Sigmoid colon (tissue), 6 donors: ENCODE measurements at regions not wholly inside any gene's neighbourhood (a gene's known extent, or its start where the extent isn't known, plus 50 kb on each side); places are given as distances from the start of the nearest gene placed in this dataset.

ENCODE experiments used
- DNase-seq: peaks from one replicate; pipeline ENCODE4 v3.0.0-alpha.2; 2019
- H3K27ac ChIP-seq, 4 donors: fragments of 200-600 bp; sonication (generic); one replicate each; pipeline ENCODE4 v1.5.1; 2016 to 2019; ENCODE audit warnings: mild to moderate bottlenecking in 1 of 4
- H3K27me3 ChIP-seq, 3 donors: fragments of 200-600 bp; sonication (generic); one replicate each; pipeline ENCODE4 v1.5.1; 2019; ENCODE audit warnings: mild to moderate bottlenecking in 1 of 3
- H3K36me3 ChIP-seq, 4 donors: fragments of 200-600 bp; sonication (generic); one replicate each; pipeline ENCODE4 v1.5.1; 2016 to 2019
- H3K4me1 ChIP-seq, 4 donors: fragments of 200-600 bp; sonication (generic); one replicate each; pipeline ENCODE4 v1.5.1; 2017 to 2019
- H3K4me3 ChIP-seq, 4 donors: fragments of 200-600 bp; sonication (generic); one replicate each; pipeline ENCODE4 v1.5.1; 2017 to 2019; ENCODE audit warnings: mild to moderate bottlenecking in 2 of 4, moderate library complexity in 1 of 4
- H3K9me3 ChIP-seq, 4 donors: fragments of 200-600 bp in 3 of 4; sonication (generic) in 3 of 4; one replicate each; pipeline versions ENCODE4 v1.5.1 to v1.6.1; 2013 to 2019
- CTCF ChIP-seq, 4 experiments: fragments of 450-650 bp in 3 of 4; fragments of 200-600 bp in 1 of 4; IDR thresholded peaks; one replicate each; pipeline ENCODE4 v1.5.1; 2016 to 2019; ENCODE audit warnings: antibody characterized with exemption in 4 of 4, mild to moderate bottlenecking in 3 of 4, moderate library complexity in 2 of 4
- EP300 ChIP-seq, 4 donors: sonication (generic); formaldehyde crosslinking; IDR thresholded peaks; one replicate each; pipeline ENCODE4 v1.6.1; 2017; ENCODE audit warnings: antibody characterized with exemption in 4 of 4
- POLR2A ChIP-seq, 2 donors: fragments of 450-650 bp; IDR thresholded peaks; one replicate each; pipeline ENCODE4 v1.6.1; 2016; ENCODE audit warnings: antibody characterized with exemption in 2 of 2, mild to moderate bottlenecking in 2 of 2, moderate library complexity in 2 of 2
- POLR2AphosphoS5 ChIP-seq, 4 donors: sonication (generic); formaldehyde crosslinking; IDR thresholded peaks; one replicate each; pipeline ENCODE4 v1.6.1; 2017; ENCODE audit warnings: antibody characterized with exemption in 4 of 4
- WGBS, 2 donors: extraction: QIAGEN DNeasy Blood & Tissue Kit; methylation state at CpG; one replicate each; pipeline ENCODE4 v1.1.7; 2013; 5-methylcytosine and 5-hydroxymethylcytosine counted together
- intact Hi-C: fragments of 100-400 bp; cut with DNase I; formaldehyde crosslinking; loops from one replicate; pipeline ENCODE4 v1.15.1; 2023
- donor health status: healthy with polysubstance abuse.
- donor health status: healthy.

GRCh38 chr5:66312266-66312665 lies 168.2 kb downstream of the SREK1 start:
- Histone ChIP-seq H3K27ac (no peak overlapping the region), H3K4me3 (no peak overlapping the region), H3K4me1 (no peaks in the 10 kb centered on the region), H3K9me3 (peaks cover 0 to 5% (median 0%) of the 10 kb centered on the region in 4 donors), H3K36me3 (no peaks in the 10 kb centered on the region), H3K27me3 (no peaks in the 10 kb centered on the region)
- 62 to 87% methylated on average over 2 of the region's 2 CpGs for WGBS, 2 donors
- TF ChIP-seq POLR2AphosphoS5 (IDR thresholded peaks at IDR 0.05) (no peak), POLR2A (IDR thresholded peaks at IDR 0.05) (no peak), CTCF (IDR thresholded peaks at IDR 0.05) (no peak), EP300 (IDR thresholded peaks at IDR 0.05) (no peak)
- intact Hi-C loops: no loop called here
- no peak for DNase-seq

GRCh38 chr5:66315784-66316183 lies 171.7 kb downstream of the SREK1 start:
- intact Hi-C loops: no loop called here
- DNase-seq: no peak
- H3K27ac ChIP-seq: no peak overlapping the region
- H3K27me3 ChIP-seq: no peaks in the 10 kb centered on the region
- H3K4me3 ChIP-seq: no peak overlapping the region
- no peaks in the 10 kb centered on the region for H3K36me3 ChIP-seq
- TF ChIP-seq EP300 (IDR thresholded peaks at IDR 0.05) (no peak), CTCF (IDR thresholded peaks at IDR 0.05) (no peak)
- no peaks in the 10 kb centered on the region for H3K4me1 ChIP-seq
- peaks cover 0 to 5% (median 0%) of the 10 kb centered on the region in 4 donors for H3K9me3 ChIP-seq

GRCh38 chr5:66322786-66323528 lies 178.9 kb downstream of the SREK1 start:
- Histone ChIP-seq H3K4me1 (no peaks in the 10 kb centered on the region), H3K27me3 (no peaks in the 10 kb centered on the region), H3K27ac (no peak overlapping the region), H3K36me3 (no peaks in the 10 kb centered on the region), H3K9me3 (no peaks in the 10 kb centered on the region), H3K4me3 (no peak overlapping the region)
- WGBS, 2 donors: 89 to 91% methylated on average over 12 of the region's 12 CpGs
- TF ChIP-seq CTCF (IDR thresholded peaks at IDR 0.05): no peak
- TF ChIP-seq POLR2AphosphoS5 (IDR thresholded peaks at IDR 0.05): no peak
- no peak for TF ChIP-seq EP300 (IDR thresholded peaks at IDR 0.05)
- no peak for TF ChIP-seq POLR2A (IDR thresholded peaks at IDR 0.05)
- no peak for DNase-seq
- intact Hi-C loops: loop anchor here (5.0 kb wide), 1 partner anchor 604 kb away; no protein-coding TSS in a partner anchor

GRCh38 chr5:66323529-66323895 lies 179.4 kb downstream of the SREK1 start:
- H3K36me3 ChIP-seq: no peaks in the 10 kb centered on the region
- intact Hi-C loops: loop anchor here (5.0 kb wide), 1 partner anchor 604 kb away; no protein-coding TSS in a partner anchor
- 86% methylated on average over 13 of the region's 13 CpGs for WGBS, 2 donors
- no peaks in the 10 kb centered on the region for H3K4me1 ChIP-seq
- H3K27ac ChIP-seq: no peak overlapping the region
- TF ChIP-seq POLR2A (IDR thresholded peaks at IDR 0.05) (no peak), CTCF (IDR thresholded peaks at IDR 0.05) (no peak), EP300 (IDR thresholded peaks at IDR 0.05) (no peak), POLR2AphosphoS5 (IDR thresholded peaks at IDR 0.05) (no peak)
- no peak overlapping the region for H3K4me3 ChIP-seq
- no peaks in the 10 kb centered on the region for H3K27me3 ChIP-seq
- H3K9me3 ChIP-seq: no peaks in the 10 kb centered on the region
- DNase-seq: no peak

GRCh38 chr5:66324357-66324756 lies 180.3 kb downstream of the SREK1 start:
- Histone ChIP-seq H3K4me1 (no peaks in the 10 kb centered on the region), H3K9me3 (no peaks in the 10 kb centered on the region), H3K27ac (no peak overlapping the region), H3K4me3 (no peak overlapping the region), H3K27me3 (no peaks in the 10 kb centered on the region), H3K36me3 (no peaks in the 10 kb centered on the region)
- WGBS, 2 donors: 4 to 34% methylated on average over 1 of the region's 1 CpG
- TF ChIP-seq POLR2AphosphoS5 (IDR thresholded peaks at IDR 0.05): no peak
- intact Hi-C loops: loop anchor here (5.0 kb wide), 1 partner anchor 603 kb away; no protein-coding TSS in a partner anchor
- DNase-seq: no peak
